NCI-H524 (cell line): ENCODE measurements at regions not wholly inside any gene's neighbourhood (a gene's known extent, or its start where the extent isn't known, plus 50 kb on each side); places are given as distances from the start of the nearest gene placed in this dataset.
"Not testable (repeated sequence)": the region's sequence is repeated elsewhere in the genome, so short reads cannot be mapped to it uniquely, and the experiment has no call there.

Experiments used
- DNase-seq, 2 experiments: peaks; one replicate each; lab custom pipeline; 2025; lab: John Stamatoyannopoulos, UW

DNA sequence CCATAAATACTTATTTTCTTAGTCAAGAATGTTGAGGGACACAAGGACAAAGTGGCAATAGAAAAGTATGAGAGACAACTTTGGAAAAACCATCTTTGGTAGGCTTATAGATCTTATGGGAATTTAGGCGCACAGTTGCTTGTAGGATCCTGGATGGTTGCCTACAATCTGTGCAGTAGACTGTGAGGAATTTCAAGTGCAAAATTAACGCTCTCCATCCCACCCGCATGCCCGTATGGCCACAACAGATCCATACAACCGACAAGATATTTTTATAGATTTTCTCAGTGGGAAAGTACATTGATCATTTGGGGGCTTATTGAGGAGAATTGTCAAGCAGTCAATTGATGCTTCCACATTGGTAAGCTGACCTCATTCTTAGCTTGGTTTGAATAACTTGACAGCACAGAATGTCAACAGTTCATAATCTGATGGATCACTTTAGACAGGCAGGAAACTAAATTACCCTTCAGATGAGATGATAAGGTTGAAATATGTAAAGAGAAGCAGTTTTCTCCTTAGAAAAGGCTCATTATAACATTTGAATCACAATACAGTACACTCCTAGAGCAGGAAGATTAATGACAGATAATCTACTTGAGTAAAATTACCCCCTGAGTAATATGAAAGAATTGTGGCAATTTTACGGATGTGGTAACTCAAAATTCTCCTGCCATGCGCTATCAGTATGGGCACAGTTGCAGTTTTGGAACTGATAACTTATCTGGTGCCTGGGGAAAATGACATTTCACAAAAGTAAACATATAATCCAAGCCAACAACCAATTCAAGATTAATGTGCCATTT lies 479.7 kb downstream of the KIF20B start:
- no peak for DNase-seq

DNA sequence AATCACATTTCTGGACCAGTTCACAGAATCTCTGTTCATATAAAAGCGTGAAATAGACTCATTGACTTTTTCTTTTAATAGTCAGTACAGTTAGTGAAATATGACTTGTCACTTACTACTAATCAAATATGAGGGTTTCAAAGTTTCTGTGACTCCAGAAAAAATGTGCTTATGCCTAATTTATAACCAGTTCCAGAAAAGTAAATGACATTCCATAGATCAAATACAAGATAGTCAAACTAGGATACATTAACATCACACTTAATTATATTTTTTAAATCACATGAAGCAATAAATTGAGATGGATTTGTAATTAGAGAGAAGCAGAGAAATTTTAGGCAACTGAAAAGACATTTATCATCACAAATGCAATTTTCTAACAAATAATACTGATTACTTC lies 491.4 kb downstream of the KIF20B start:
- DNase-seq: no peak

DNA sequence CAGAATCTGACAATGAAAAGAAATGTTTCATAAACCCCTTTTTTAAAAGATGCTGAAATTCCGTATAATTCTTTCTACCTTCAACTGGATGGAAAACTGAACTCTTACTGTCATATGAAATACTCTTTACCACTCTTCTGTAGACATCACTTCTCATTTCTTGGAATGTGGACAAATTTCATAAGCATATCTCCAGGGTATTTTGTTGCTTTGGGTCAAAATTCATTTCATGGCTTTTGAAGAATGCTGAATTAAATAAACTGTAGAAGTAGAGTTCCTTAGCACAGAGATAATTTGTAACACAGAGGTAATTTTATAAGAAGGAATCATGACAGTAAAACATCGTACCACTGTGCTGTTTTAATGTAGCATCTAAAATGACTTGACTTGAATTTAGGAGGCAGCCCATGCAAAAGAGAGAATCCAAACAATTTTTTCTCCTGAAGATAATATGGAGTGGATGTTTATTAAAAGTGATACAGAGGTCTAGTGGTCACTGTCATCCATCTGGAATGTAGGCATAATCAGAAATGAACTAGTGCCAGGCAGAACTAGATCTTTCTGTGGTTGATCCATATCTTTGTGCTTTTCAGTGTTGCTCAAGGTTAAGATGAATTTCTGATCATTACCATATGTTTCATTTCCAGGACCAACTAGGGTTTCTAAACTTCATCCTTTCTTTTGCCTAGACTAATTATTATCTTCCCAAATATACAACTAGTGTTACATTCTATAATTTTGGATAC lies 492.0 kb downstream of the KIF20B start:
- DNase-seq: no peak

DNA sequence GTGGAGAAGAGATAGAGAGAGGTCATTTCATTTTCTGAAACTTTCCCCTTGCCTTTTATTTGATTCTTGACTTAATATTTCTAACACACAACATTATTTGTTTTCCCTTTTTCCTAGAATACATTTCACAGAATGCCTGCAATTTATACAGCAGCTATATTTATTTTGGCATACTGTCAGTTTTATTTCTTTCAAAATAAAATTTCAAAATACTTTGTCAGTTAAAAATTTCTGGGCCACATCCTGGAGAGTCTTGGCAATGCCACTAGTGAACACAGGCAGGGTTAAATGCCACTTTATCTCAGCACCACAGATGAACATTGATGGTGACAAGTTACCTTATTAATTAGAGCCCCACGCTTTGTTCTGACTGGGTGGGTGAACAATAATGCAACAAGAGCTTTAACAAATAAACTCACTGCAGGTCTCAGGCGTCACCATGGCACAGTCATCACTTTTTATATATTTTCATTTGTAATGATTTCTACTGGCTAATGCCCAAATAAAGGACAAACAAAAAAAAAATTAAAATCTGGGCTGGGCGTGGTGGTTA lies 494.0 kb downstream of the KIF20B start:
- DNase-seq: no peak

DNA sequence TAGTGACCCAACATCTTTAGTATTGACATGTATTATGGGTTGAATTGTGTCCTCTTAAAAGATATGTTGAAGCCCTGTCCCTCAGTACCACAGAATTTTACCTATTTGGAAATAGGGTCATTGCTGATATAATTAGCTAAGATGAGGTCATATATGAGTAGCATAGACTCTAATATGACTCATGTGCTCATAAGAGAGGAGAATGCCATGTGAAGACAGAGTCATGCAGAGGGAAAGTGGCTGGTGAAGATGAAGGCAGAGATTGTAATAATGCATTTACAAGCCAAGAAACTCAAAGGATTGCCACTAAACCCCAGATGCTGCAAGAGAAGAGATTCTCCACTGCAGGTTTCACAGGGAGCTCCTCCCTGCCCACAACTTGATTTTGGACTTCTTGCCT lies 496.4 kb downstream of the KIF20B start:
- no peak for DNase-seq

DNA sequence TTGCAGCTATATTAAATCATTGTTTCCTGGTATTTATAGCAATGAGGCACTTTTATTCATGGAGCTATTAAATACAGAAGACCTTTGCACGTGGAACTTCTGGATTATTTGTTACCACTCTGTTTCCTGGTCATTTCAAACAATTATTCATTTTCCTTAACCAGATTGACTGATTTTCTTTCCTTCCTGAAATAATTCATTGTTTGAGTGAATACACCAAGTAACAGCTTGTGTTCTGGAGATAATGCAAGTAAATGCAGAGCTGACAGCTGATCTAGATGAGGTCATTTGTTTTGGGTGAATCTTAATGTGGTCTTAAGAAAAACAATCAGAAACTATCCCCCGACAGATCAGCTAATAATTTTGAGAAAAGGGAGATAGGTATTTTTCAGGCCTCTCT lies 497.7 kb downstream of the KIF20B start:
- DNase-seq: no peak

DNA sequence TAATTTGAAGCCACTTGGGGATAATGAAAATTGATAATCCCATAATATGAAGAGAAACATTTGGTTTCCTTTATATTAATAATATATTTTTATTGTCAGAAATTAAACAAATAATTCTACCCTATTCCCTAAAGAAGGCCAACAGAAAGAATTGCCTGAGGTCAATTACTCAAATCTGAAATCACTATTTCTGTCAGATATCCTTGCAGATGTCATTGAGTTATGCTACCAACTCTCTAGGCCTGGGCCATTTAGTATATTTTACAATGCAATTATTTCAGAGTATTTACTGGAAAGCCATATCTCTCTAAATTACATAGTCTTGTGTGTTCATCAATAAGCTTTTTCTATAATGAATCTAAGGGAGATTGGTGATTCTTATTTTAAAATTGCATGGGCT lies 498.1 kb downstream of the KIF20B start:
- no peak for DNase-seq

DNA sequence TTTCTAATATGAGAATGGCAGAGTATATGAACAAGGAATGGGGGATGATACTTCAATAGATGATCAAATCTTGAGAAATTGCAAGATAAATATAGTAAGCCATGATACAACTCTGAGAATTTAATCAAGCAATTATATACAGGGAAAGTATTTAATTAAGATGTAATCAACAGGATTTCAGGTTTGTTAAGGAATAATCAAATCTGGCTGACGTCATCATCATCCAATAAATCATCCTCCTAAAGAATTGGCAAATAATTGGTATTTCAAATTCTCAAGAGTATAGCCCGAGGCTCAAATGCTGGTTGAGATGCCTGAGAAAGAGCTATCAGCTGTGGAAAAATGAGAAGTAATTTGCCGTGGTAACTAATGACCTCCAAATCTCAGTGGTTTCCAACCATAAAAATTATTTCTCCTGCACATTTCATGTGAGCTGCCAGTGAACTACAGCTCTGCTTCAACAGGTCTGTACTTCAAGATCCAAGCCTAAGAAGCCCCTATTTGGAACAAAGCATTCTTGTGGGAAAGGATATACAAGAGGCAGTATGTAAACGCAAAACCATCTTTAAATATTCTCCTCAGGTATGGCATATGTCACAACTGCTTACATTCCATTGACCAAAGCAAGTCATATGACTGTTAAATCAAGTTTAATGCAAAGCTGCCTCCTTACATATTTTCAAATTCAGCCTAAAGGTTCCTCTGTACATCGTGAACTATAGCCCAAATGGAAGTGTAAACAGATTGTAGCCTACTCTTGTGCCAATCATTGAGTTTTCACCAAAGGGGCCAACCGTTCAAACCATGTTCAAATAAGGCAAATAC lies 503.0 kb downstream of the KIF20B start:
- DNase-seq: no peak

DNA sequence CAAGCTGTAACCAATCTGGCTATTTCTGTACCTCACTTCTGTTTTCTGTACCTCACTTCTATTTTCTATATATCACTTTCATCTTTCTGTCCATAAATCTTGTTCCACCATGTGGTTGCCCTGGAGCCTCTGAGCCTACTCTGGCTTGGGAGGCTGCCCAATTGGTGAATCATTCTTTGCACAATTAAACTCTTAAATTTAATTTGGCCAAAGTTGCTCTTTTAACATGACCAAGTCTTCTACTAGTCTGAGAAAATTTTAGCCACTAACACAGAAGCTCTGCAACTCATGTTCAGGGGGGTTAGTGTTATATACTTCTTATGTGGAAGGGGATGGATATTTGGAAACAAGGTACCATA lies 503.5 kb downstream of the KIF20B start:
- no peak for DNase-seq

DNA sequence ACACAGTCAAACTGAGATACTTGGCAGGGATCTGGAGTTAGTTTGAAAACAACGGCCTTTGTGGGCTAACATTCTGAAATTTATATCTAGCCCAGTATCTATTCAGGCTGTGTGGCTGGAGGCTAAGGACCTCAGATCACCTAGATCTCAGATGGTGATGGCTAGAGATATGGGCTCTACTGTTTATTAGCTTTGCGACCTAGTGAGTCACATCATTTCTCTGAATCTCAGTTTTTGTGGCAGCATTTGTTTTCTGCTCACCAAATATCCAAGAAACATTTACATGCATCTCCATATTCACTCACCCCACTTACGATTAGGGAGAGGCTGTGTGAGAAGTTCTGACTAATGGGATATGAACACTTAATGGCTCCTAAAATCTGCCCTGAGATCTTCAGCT lies 503.9 kb downstream of the KIF20B start:
- DNase-seq: no peak

DNA sequence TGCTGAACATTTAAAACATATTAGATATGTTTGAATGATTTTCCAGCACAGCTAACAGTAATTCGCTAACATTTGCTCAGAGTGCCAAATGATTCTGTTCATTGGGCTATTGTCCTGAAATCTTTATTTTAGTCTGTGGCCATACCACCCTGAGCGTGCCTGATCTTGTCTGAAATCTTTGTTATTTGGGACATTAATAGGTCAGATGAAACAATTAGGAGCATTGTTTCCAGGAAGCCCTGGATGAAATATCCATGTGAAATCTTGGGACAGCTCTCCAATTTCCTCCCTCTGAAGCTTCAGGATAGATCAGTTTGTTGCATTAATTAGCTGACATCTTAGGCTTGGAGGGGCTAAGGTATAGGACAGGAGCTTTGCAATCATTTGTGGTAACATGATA lies 512.0 kb downstream of the KIF20B start:
- DNase-seq: no peak

DNA sequence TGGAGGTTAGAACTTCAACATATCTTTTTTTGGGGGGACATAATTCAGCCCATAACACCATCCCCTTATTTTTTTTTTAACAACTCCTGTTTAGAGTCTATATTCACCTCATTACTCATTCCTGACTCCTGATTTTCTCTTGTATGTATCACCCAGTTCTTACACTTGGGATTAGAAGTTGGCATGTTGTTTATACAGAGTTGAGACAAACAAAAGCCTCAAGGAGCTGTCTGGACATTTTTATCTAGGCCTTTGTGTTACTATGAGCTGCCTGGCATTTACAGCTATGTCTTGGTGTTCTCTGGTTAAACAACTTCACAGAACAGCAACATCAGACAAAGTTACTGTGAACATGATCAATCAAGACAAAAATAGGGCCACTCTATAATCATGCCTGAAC lies 517.5 kb downstream of the KIF20B start:
- DNase-seq: no peak

DNA sequence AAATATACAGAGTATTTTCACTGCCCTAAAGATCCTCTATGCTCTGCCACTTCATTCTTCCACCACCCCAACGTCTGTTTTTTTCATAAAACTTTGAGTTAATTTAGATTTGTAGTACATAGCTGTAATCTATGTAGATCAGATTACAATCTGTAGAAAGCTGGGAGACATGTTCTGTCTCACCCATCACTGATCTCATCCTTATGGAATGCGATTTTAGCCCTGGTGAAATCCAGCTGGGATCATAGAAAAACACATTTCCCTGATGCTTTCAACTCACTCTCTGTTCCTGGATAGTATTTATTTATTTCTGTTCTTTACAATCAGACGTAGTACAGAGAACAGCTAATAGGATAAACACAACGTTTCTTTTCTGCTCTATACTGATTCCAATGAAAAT lies 521.0 kb downstream of the KIF20B start:
- no peak for DNase-seq

DNA sequence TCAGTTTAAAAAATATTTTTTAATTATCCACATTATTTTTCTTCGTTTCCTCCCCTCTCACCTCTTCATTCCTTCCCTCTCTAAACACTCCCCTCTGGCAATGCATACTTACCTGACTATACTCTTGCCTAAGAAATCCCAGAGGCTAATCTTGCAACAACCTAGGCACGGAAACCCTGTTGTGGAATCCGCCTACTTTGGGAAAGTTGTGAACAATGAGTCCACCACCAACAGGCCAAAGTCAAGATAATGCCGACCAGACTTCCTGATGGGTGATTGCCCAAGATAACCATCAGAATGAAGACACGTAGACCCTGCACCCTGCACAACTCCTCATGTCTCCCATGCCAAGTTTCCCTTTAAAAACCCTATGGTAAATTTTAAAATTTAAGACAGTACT lies 521.5 kb downstream of the KIF20B start:
- DNase-seq: no peak

DNA sequence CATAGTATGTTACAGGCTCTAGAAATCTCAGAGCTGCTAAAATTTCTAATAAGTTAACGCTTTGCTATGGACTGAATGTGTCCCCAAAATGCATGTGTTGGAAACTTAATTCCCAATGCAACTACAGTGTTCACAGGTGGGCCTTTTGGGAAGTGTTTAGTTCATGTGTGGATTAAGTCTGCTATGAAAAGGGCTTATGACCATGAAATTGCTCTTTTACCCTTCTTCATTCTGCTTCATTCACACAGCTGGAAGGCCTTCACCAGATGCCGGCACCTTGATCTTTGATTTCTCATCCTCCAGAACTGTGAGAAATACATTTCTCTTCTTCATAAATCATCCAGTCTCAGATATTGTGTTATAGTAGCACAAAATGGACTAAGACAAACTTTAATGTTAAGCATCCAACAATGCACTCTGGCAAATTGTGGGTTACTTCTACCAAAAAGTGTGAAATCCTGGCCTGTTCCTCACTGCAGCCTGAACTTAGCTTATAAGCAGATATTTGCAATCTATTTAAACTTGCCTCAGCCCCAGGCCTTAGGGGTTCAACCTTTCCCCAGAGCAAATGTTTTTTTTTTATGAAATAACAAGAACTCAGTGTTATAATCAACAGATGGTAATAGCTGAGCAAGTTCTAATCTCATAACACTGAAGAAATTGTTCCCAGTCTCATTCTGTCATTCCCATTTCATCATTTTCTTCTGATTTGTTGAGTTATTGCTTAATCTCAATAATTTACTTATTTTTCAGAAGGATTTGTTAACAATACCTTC lies 523.6 kb downstream of the KIF20B start:
- DNase-seq: no peak

DNA sequence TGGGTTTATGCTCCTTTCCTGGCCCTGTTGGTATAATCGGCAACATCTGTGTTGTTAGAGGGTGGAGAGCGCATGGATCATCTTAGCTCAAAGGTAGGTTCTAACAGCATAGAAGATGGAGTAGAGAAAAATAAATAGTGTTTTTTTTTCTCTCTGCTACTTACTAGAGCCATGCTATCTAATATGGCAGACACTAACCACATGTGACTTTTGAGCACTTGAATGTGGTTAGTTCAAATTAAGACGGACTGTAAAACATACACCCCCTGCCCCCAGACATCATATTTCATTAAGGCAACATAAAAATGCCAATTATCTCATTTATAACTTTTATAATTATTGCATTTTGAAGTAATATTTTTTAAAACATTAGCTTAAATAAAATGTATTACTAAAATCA lies 525.1 kb downstream of the KIF20B start:
- DNase-seq: no peak

DNA sequence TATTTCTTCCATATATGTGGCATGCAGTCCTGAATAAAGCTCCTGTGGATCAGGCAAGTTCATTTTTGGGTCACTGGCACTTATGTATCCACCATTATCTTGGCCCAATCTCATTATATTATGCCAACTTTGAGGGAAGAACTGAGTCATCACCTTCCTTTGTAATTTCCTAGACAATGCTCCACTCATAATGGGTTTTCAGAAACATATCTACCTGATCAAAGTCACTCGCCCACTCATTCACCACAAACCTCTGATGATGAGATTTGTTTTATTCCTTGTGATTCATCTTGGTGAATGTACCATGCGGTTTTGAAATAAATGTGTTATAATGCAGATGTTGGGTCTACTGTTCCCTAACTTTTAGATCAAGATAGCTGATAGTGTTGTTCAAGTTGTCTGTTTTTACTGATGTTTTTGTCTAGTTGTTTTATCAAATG lies 525.8 kb downstream of the KIF20B start:
- no peak for DNase-seq

DNA sequence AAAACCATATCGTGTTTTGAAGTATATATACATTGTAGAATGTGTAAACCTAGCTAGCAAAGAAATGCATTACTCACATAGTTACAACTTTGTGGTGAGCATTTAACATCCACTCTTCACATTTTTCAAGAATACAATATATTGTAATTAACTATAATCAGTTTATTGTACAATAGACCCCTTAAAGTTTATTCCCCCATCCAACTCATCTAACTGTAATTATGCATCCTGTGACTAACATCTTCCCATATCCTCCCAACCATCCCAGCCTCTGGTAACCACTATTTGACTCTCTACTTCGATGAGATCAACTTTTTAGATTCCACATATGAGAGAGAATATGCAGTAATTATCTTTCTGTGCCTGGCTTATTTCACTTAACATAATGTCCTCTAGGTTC lies 526.4 kb downstream of the KIF20B start:
- DNase-seq: no peak

DNA sequence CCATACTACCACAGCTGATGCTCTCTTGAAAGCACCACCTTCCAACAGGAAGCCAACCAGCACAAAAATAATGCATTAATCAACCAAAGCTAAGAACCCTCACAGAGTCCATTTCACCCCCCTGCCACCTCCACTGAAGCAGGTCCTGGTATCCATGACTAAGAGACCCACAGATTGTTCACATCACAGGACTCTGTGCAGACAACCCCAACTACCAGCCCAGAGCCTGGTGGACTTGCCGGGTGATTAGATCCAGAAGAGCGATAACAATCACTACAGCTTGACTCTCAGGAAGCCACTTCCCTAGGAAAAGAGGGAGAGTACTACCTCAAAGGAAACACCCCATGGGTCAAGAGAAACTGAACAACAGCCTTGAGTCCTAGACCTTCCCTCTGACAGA lies 528.1 kb downstream of the KIF20B start:
- no peak for DNase-seq

DNA sequence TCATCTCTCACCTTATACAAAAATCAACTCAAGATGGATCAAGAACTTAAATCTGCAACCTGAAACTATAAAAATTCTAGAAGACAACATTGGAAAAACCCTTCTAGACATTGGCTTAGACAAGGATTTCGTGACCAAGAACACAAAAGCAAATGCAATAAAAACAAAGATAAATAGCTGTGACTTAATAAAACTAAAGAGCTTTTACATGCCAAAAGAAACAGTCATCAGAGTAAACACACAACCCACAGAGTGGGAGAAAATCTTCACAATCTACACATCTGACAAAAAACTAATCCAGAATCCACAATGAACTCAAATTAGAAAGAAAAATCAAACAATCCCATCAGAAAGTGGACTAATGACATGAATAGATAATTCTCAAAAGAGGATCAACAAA lies 532.4 kb downstream of the KIF20B start:
- DNase-seq: not testable (repeated sequence)

DNA sequence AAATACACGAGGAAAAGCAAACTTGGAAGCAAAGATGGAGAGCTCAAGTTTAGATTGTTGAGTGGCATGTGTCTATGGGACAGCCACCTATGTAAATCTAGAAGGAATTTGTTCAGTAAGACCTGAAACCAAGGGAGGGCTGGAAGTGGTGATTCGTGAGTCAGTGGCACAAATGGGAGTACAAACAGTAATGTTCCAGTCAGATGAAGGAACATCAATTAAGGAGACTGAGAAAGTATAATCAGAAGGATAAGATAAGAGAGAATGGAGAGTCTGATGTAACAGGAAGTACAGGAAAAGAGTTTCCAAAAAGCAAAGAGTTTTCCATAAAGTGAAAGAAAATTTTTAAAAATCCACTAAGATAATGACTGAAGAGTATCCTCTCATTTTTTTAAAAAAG lies 544.2 kb downstream of the KIF20B start:
- no peak for DNase-seq

DNA sequence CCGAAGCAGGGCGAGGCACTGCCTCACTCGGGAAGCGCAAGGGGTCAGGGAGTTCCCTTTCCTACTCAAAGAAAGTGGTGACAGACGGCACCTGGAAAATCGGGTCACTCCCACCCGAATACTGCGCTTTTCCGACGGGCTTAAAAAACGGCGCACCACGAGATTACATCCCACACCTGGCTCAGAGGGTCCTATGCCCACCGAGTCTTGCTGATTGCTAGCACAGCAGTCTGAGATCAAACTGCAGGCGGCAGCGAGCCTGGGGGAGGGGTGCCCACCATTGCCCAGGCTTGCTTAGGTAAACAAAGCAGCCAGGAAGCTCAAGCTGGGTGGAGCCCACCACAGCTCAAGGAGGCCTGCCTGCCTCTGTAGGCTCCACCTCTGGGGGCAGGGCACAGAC lies 549.4 kb downstream of the KIF20B start:
- not testable (repeated sequence) for DNase-seq
